GM23248 (cell line): ENCODE measurements at regions not wholly inside any gene's neighbourhood (a gene's known extent, or its start where the extent isn't known, plus 50 kb on each side); places are given as distances from the start of the nearest gene placed in this dataset.

ENCODE experiments used
- DNase-seq: peaks from one replicate; pipeline ENCODE4 v3.0.0-alpha.2; 2015
- H2AFZ ChIP-seq: fragments of 200-600 bp; sonication (generic); 2 replicates; pipeline ENCODE4 v1.6.1; 2016; ENCODE audit warnings: antibody characterized with exemption
- H3F3A ChIP-seq: fragments of 200-600 bp; sonication (generic); 2 replicates; pipeline ENCODE4 v1.6.1; 2016; ENCODE audit warnings: mild to moderate bottlenecking, antibody characterized with exemption, mixed run types; ENCODE audit not compliant: insufficient read depth
- H3K27ac ChIP-seq: fragments of 200-600 bp; sonication (generic); 2 replicates; pipeline ENCODE4 v1.5.1; 2016; ENCODE audit warnings: mild to moderate bottlenecking
- H3K27me3 ChIP-seq: fragments of 200-600 bp; sonication (generic); replicated peaks from 2 replicates; pipeline ENCODE4 v1.6.1; 2016; ENCODE audit warnings: mild to moderate bottlenecking; ENCODE audit not compliant: insufficient read depth
- H3K36me3 ChIP-seq: fragments of 200-600 bp; sonication (generic); 2 replicates; pipeline ENCODE4 v1.6.1; 2016; ENCODE audit warnings: low read depth, mild to moderate bottlenecking
- H3K4me1 ChIP-seq: fragments of 200-600 bp; sonication (generic); 2 replicates; pipeline ENCODE4 v1.6.1; 2016; ENCODE audit warnings: mild to moderate bottlenecking; ENCODE audit not compliant: insufficient read depth
- H3K4me2 ChIP-seq: fragments of 200-600 bp; sonication (generic); one replicate; pipeline ENCODE4 v1.6.1; 2016; ENCODE audit warnings: mild to moderate bottlenecking; ENCODE audit not compliant: unreplicated experiment
- H3K4me3 ChIP-seq: fragments of 200-600 bp; sonication (generic); 2 replicates; pipeline ENCODE4 v1.5.1; 2016; ENCODE audit warnings: mild to moderate bottlenecking
- H3K79me2 ChIP-seq: fragments of 200-600 bp; sonication (generic); 2 replicates; pipeline ENCODE4 v1.6.1; 2016; ENCODE audit warnings: mild to moderate bottlenecking; ENCODE audit not compliant: insufficient read depth
- H3K9ac ChIP-seq: fragments of 200-600 bp; sonication (generic); 2 replicates; pipeline ENCODE4 v1.6.1; 2016; ENCODE audit warnings: mild to moderate bottlenecking
- H3K9me2 ChIP-seq: fragments of 200-600 bp; sonication (generic); 2 replicates; pipeline ENCODE4 v1.6.1; 2016; ENCODE audit warnings: mixed run types, mild to moderate bottlenecking, moderate library complexity; ENCODE audit not compliant: insufficient read depth
- H3K9me3 ChIP-seq: fragments of 200-600 bp; sonication (generic); one replicate; pipeline ENCODE4 v1.6.1; 2017; ENCODE audit warnings: low read depth
- H4K20me1 ChIP-seq: fragments of 200-600 bp; sonication (generic); 2 replicates; pipeline ENCODE4 v1.6.0; 2016; ENCODE audit not compliant: insufficient read depth
- EZH2 ChIP-seq: fragments of 200-600 bp; sonication (generic); IDR thresholded peaks from 2 replicates; pipeline ENCODE4 v1.6.1; 2018; ENCODE audit warnings: antibody characterized with exemption, mild to moderate bottlenecking; ENCODE audit not compliant: insufficient read depth, poor library complexity, severe bottlenecking
- EZH2phosphoT487 ChIP-seq: fragments of 200-600 bp; sonication (generic); IDR thresholded peaks from 2 replicates; pipeline ENCODE4 v1.6.1; 2018; ENCODE audit warnings: antibody characterized with exemption, moderate library complexity, mild to moderate bottlenecking, low read depth; ENCODE audit not compliant: insufficient read depth
- WGBS, 2 experiments: methylation state at CpG; one replicate each; pipeline ENCODE4 v1.1.6; 2015 to 2017; ENCODE audit warnings: low lambda C conversion rate in 2 of 2, low coverage in 1 of 2; ENCODE audit errors: missing lambda C conversion rate in 2 of 2; 5-methylcytosine and 5-hydroxymethylcytosine counted together
- in situ Hi-C: fragments of 300-500 bp; cut with MboI; formaldehyde crosslinking; loops from 2 replicates; pipeline ENCODE4 v1.15.0; 2020
- small RNA-seq: library from RNA; depleted of rRNA; stranded (forward); fragments of <200 nt; gene quantifications from one replicate; pipeline ENCODE3, GENCODE V24; 2014; ENCODE audit warnings: low read depth, low replicate concordance

GRCh38 chr4:81290813-81291212 lies 75.8 kb upstream of the PRKG2 start:
- in situ Hi-C loops, result no loop called here
- Histone ChIP-seq H3K36me3 (no peaks in the 10 kb centered on the region), H3K79me2 (no peaks in the 10 kb centered on the region), H4K20me1 (no peaks in the 10 kb centered on the region), H3K4me1 (no peaks in the 10 kb centered on the region), H3K9me3 (no peaks in the 10 kb centered on the region), H3K9ac (no peak overlapping the region), H3K27me3 (no peaks in the 10 kb centered on the region), H3F3A (no peaks in the 10 kb centered on the region), H3K4me2 (no peak overlapping the region), H3K27ac (no peak overlapping the region), H3K4me3 (no peak overlapping the region), H3K9me2 (no peaks in the 10 kb centered on the region), H2AFZ (no peak overlapping the region)
- DNase-seq, result no peak
- no peak for TF ChIP-seq EZH2phosphoT487
- TF ChIP-seq EZH2, result no peak

GRCh38 chr4:81287101-81287500 lies 72.1 kb upstream of the PRKG2 start:
- H3K36me3 ChIP-seq, result no peaks in the 10 kb centered on the region
- DNase-seq, result peak; percentile 9
- H3K27me3 ChIP-seq, result no peaks in the 10 kb centered on the region
- H3K27ac ChIP-seq, result no peak overlapping the region
- H3K4me3 ChIP-seq, result no peak overlapping the region
- H3K79me2 ChIP-seq, result no peaks in the 10 kb centered on the region
- no peaks in the 10 kb centered on the region for H3K4me1 ChIP-seq
- in situ Hi-C loops, result no loop called here
- H4K20me1 ChIP-seq, result no peaks in the 10 kb centered on the region
- H3K9me2 ChIP-seq, result no peaks in the 10 kb centered on the region
- H3K9me3 ChIP-seq, result no peaks in the 10 kb centered on the region
- TF ChIP-seq EZH2, result no peak
- TF ChIP-seq EZH2phosphoT487, result no peak
- no peak overlapping the region for H3K4me2 ChIP-seq
- no peak overlapping the region for H3K9ac ChIP-seq
- no peaks in the 10 kb centered on the region for H3F3A ChIP-seq
- H2AFZ ChIP-seq, result no peak overlapping the region

- Histone ChIP-seq H3K4me3 (no peak overlapping the region), H3K79me2 (no peaks in the 10 kb centered on the region), H3K36me3 (no peaks in the 10 kb centered on the region), H3K4me2 (no peak overlapping the region), H3K27ac (no peak overlapping the region), H3K4me1 (no peaks in the 10 kb centered on the region), H3K9me3 (no peaks in the 10 kb centered on the region), H3K9me2 (no peaks in the 10 kb centered on the region), H4K20me1 (no peaks in the 10 kb centered on the region), H3K27me3 (no peaks in the 10 kb centered on the region), H3F3A (no peaks in the 10 kb centered on the region), H2AFZ (no peak overlapping the region), H3K9ac (no peak overlapping the region)
- DNase-seq, result no peak
- 78 to 80% methylated on average over 3 of the region's 3 CpGs for WGBS, 2 experiments
- in situ Hi-C loops, result no loop called here
- TF ChIP-seq EZH2phosphoT487 (no peak), EZH2 (no peak)
Observed at GRCh38 chr4:81282131-81282530, 67.1 kb upstream of the PRKG2 start.

GRCh38 chr4:81274460-81274859 lies 59.4 kb upstream of the PRKG2 start:
- TF ChIP-seq EZH2, result no peak
- no peak for TF ChIP-seq EZH2phosphoT487
- H3K4me1 ChIP-seq, result no peaks in the 10 kb centered on the region
- no peaks in the 10 kb centered on the region for H3K9me3 ChIP-seq
- no peaks in the 10 kb centered on the region for H4K20me1 ChIP-seq
- no peak overlapping the region for H3K9ac ChIP-seq
- no peak overlapping the region for H3K4me3 ChIP-seq
- no peaks in the 10 kb centered on the region for H3K36me3 ChIP-seq
- WGBS, 2 experiments, result 90 to 100% methylated on average over 1 of the region's 1 CpG
- H3K27ac ChIP-seq, result no peak overlapping the region
- no peaks in the 10 kb centered on the region for H3K9me2 ChIP-seq
- no peak overlapping the region for H2AFZ ChIP-seq
- H3K27me3 ChIP-seq, result no peaks in the 10 kb centered on the region
- no peak overlapping the region for H3K4me2 ChIP-seq
- H3K79me2 ChIP-seq, result no peaks in the 10 kb centered on the region
- in situ Hi-C loops, result no loop called here
- H3F3A ChIP-seq, result no peaks in the 10 kb centered on the region
- no peak for DNase-seq

GRCh38 chr4:81272671-81273070 lies 57.6 kb upstream of the PRKG2 start:
- Histone ChIP-seq H3K79me2 (no peaks in the 10 kb centered on the region), H3K27ac (no peak overlapping the region), H3K4me2 (no peak overlapping the region), H3K9me2 (no peaks in the 10 kb centered on the region), H2AFZ (no peak overlapping the region), H3K4me1 (no peaks in the 10 kb centered on the region), H3K27me3 (no peaks in the 10 kb centered on the region), H3K4me3 (no peak overlapping the region), H3K9ac (no peak overlapping the region), H3K9me3 (no peaks in the 10 kb centered on the region), H4K20me1 (no peaks in the 10 kb centered on the region), H3K36me3 (no peaks in the 10 kb centered on the region), H3F3A (no peaks in the 10 kb centered on the region)
- in situ Hi-C loops, result no loop called here
- DNase-seq, result no peak
- TF ChIP-seq EZH2phosphoT487, result no peak
- no peak for TF ChIP-seq EZH2
- 43 to 52% methylated on average over 1 of the region's 1 CpG for WGBS, 2 experiments

Small RNA genes in the stretch of these regions (small RNA-seq; reads per million reads assigned to genes)
- 47.5 reads per million, percentile 93 among the genes with 10 or more reads in this experiment for gene RNU5A-2P
